ENCODE measurements at regions not wholly inside any gene's neighbourhood (a gene's known extent, or its start where the extent isn't known, plus 50 kb on each side); places are given as distances from the start of the nearest gene placed in this dataset.

DNA sequence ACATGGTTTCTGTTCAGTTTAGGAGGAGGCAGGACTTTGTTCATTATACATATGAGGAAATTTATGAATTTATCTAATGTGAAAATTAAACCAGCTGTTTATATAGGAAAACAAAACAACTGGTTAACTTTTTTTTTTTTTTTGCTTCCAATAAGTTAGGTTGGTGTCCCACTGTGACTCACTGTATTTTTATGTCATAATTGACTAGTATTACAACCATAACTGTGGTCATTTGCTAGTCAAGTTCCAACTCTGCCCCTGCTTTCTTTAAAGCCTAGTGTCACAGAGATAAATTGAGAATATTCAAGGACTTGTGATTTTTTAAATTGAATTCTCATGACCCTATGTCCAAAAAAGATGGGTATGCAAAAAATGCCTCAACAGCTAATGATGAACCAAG lies 227.7 kb downstream of the BCAT1 start:
- no peak for DNase-seq

DNA sequence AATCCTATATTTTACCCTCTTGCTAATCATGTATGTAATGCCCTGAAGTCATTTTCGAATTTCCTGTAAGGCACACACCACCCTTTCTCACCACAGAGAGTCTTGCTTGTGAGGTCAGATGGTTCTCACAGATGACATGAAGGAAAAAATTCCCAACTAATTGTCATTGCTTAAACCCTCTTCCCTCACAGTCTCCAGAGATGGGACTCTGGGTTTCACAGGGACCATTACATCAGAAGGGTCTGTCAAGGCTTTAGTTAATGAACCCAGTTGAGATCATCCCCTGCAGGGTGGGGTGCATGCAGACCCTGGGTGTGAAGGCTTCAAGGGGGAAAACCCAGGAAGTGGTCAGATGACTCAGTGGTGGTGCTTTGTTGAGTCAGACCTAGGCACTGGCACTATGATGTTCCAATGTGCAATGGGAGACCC lies 229.6 kb downstream of the BCAT1 start:
- no peak for DNase-seq

DNA sequence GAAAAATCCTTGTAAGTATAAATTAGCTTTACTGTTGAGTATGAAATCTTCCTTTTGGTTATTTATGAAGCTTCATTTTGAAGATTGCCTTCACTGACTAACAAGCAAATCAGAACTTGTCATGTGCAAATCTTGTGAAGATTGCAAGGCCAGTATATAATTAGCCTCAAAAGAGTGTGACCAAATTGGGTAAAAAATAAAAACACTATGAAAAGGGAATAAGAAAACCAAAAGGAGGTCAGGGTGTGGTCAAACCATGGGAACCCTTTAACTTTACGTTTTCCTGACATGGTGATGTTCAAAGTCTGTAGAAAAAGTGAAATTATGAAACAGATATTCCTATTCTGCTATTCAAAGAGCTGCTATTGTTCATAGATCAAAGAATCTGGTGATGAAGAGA lies 230.3 kb downstream of the BCAT1 start:
- DNase-seq = no peak

DNA sequence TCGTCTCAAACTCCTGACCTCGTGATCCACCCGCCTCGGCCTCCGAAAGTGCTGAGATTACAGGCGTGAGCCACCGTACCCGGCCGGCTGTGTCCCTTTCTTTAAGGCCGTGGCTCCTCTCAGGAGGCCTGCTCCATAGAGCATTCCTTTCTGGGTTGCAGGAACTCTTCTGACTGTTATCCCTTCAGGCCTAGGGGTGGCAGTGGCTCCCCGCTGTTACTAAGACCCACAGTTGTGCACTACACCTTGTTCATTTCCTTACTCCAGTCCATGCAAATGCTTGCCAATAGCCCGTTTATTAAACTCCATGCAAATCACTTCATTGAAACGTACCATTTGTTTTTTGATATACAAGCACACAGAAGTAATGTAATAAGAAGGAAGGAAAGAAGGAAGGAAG lies 234.7 kb downstream of the BCAT1 start:
- no peak for DNase-seq

DNA sequence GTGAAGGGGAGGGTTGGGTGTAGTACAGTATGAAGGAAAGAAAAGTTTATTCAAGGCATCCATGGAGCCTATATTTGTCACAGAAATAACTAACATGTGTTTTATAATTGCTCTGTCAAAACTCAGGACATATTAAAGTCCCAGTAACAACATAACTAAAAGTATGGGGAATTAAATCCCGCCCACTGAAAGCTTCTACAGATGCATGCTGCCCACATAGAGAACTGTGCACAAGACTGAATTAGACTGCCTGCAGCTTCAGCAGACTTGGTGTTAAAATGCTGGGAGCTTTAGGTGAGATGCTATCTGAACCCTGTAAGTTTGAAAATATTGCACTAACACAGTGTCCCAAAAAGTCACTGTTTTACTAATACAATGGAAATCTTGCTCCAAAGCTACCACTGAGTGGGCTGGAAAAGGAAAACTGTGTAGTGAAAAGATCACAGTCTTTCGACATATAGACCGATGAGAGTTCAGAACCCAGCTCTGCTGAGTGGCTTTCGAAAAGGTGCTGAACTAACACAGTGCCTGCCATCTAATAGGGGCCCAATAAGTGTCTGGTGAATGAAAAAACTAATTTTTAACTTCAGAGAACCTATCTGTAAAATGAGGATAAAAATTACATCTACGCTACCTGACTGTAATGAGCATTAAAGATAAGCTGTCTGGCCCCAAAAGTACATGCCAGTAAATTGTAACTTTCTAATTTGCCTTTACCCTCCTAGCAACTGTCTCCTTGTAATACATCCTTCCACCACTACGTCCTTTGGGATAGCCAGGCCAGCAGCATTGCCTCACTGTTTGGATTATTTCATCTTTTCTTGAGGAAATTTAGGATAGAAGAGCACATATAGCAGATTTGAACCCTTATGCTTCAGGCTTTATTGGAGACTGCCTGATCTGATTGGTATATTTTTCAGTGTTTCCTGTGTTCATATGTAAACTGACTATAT lies 237.6 kb downstream of the BCAT1 start:
- no peak for DNase-seq

DNA sequence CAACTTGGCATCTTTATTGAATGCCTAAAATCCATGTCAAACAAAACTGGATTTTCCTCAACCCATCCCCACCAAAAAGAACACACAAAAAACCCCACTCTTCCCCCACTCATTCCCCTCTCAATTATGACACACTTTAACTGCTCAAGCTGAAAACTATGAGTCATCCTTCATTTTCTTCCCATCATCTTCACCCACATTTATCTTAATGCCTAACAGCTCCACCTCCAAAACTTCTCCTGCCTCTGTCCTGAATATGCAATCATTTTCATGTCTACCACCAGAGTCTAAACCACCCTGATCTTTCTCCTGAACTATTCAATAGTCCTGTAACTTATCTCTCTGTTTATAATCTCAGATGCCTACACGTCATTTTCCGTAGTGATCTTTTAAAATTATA lies 239.7 kb downstream of the BCAT1 start:
- DNase-seq = no peak

DNA sequence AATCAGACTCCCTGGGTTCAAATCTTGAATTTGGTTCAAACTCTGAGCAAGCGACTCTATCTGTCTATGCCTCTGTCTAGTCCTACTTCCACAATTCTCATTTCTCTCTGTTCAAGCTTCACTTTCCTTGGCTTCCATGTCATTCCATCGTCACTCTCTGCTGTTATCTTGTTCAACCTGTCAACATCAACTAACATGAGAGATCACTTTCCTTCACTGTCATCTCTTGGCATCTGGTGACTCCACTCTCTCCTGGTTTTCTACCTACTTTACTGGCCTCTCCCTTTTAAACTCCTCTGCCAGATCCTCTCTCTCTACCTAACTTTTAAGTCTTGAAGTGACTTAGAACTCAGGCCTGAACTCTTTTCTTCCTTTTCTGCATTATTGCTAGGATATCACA lies 240.2 kb downstream of the BCAT1 start:
- DNase-seq = no peak

DNA sequence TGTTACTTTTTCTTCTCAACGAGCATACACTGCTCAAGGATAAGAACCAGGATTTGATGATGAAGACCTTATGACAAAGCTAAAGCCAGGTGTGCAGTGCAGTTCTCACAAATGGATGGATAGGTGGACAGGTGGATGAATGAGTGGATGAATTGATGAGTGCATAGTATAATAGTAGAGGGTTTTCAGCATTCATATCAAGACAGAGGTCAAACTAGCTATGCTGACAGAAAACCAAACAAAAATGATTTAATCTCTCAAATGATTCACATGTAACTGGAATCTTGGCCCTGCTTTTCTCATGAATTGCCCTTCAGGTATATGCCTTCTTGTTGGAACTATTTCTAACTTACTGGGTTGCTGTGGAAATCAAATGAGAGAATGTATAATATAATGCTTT lies 240.9 kb downstream of the BCAT1 start:
- no peak for DNase-seq

DNA sequence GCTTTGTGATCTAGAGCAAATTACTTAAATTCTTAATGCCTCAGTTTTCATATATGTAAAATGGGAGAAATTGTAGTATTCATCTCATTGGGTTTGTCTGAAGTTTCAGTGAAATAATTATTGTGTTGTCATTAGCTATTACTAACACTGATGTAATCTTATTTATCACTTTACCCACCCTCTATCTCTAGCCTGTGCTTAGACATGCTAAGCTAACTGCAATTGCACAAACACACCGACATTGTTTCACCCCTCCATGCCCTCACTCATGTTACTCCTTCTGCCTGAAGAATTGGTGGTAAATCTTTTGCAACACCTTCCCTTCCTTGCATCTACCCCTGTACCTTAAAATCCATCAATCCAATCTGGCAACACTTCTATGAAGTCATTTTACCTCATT lies 241.6 kb downstream of the BCAT1 start:
- no peak for DNase-seq

DNA sequence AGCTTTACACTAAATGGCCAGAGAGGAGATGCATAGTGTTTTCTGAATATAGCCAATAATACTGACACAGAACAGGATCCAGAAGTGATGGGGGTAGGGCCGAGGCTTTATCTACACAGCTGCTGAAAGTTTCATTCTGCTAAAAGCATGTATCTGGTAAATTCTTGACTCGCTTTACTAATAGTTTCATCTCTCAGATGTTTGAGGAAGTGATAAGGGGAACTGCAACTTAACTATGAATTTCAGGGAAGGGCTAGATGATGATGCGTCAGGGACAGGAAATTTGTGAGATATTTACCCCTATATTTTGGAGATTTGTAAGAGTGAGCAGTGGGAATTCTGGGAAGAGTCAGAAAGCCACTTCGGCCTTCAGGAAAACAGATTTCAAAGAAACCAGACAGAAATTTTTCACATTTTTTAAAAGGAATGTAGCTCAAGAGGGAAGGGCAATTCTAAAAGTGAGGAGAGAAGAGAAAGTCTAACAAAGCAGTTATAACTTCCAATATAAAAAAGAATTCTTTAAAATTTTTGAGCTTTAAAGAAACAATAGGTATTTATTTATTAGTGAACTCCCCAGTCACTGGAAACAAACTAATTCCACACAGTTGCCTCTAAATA lies 243.1 kb downstream of the BCAT1 start:
- no peak for DNase-seq

DNA sequence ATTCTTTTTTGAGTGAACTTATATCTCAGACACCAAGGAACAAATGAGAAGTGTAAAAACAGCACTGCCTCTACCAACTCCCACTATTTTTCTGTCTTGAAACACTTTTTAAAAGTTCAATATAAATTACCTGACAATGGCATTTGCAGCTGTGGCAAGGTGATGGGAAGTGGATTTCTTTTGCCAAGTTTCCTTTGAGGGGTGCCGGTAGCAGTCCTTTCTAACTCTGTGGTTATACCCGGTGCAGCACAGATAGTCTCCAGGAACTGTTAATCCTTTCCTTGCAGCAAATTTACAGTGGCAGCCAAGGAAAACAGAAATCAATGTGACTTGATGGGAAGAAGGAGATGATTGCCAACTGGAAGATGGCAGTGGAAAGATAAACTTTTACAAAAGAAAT lies 243.7 kb downstream of the BCAT1 start:
- no peak for DNase-seq

DNA sequence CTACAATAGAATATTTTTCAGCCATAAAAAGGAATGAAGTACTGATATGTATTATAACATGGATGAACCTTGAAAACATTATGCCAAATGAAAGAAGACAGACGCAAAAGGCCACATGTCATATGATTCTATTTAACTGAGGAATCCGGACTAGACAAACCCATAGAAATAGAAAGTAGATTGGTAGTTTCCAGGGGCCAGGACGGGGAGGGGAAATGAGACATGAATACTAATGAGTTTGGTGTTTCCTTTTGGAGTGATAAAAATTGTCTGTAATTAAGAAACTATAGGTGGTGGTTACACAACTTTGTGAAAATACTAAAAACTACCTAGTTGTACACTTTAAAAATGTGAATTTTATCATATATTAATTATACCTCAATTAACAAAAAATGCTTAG lies 247.6 kb downstream of the BCAT1 start:
- DNase-seq = no peak

DNA sequence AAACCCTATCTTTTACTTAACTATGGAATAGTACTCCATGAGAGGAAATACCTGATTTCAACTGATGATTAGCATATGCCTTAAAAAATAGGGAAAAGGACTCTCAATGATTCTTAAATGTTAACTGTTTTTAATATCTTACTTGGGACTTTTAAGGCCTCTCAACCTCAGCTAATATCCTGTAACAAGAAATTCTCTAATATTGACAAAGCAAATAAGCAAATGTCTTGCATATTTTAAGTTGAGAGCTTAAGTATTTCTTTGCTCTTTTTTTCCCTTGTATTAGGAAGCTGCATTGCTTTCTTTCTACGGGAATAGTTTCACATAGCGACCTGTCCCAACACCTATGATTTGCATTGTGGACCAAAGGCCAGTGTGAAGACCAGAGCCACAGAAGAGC lies 249.9 kb downstream of the BCAT1 start:
- DNase-seq = no peak

DNA sequence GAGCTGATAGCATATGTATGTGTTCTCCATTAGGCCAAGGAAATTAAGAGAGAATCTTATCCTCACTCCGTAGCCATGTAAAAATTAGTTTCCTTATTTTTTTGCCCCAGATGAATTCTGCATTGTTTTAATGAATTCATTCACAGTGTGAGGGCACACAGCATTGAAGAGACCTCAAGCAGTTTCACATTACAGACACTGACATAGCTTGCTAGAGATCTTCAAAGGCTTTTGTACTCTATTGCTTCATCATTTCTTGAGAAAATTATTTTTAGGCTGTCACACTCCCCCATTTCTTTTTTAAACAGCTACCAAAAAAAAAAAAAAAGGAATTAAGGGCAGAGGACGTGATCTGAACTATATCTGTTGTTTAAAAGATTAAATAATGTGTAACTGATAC lies 251.1 kb downstream of the BCAT1 start:
- DNase-seq = no peak

DNA sequence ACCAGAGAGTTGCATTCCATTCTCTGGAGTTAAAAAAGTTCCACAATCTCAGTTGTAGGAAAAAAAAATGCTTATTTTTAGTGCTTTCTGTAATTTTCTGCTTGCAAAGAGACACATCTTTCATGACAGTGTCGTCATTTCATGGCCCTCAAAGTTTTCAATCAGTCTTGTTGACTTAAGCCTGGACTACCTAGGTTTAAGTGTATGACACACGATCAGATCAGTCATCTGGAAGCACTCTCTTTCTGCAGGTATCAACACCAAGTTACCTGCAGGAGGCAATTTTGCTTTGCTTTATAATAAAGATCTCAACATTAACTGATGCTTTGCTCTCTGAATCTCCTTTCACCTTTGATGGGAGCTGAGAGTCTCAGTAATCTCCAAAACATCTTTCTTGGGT lies 251.6 kb downstream of the BCAT1 start:
- no peak for DNase-seq

DNA sequence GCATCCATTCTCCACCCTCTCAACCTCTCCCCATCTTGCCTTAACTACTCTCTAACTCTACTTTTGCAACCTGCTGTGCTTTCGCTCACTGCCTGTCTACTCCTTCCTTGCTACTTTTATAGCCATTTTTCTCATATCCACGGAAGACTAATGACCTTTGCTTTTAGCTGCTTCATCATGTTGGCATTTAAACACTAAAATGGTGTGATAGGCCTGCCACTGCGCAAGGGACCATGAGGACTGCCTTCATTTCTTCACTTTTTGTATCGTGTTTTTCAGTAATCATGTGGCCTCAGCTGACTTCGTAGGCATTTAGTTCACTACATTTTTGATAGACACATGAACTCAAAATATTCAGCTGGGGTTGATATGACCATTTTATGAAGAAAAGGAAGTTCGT lies 252.1 kb downstream of the BCAT1 start:
- no peak for DNase-seq

DNA sequence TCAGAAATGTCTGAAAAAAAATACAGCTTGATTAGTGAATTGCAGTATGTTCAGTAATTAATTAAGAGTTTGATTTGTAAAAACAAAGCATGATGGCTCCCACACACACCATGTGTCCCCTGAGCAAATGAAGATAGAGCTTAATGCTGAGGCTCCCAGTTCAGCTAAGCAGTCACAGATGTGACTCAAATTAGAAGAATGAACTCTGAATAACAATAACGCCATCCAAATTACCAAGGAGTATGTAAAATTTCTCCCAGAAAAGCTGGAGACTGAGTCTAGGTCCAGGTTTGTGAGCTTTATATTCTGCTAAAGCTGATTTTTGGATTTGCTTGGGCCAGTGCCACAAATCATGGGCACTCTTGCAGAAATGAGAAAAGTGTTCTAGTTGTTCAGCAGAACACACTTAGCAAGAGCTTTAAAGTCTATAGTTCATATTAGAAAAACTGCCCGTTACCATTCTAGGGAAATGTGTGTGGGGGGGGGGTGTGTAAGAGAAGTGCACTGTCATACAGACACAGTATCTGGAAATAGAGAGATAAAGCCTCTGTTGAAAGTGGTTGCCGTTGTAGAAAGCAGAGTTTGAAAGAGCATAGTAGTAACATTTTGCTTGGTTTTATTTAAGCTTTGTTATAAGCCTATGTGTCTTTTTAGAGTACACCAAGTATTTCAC lies 253.1 kb downstream of the BCAT1 start:
- no peak for DNase-seq

DNA sequence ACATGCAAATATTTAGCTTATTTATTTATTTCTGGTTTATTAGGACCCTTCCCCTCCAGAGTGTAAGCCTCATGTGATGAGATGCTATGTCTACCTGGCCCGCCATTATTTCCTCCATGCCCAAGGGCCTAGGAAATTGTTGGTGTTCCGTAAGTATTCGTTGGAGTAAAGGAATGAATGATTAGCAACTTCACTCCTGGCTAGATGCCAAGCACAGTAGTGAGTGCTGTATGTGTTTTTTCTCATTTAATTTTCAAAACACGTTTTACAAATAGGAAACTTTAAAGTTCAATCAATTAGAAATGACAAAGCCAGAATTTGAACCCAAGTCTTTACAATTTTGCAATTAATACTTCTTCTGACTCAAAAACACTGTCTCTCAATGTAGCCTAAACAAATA lies 253.8 kb downstream of the BCAT1 start:
- DNase-seq = no peak

DNA sequence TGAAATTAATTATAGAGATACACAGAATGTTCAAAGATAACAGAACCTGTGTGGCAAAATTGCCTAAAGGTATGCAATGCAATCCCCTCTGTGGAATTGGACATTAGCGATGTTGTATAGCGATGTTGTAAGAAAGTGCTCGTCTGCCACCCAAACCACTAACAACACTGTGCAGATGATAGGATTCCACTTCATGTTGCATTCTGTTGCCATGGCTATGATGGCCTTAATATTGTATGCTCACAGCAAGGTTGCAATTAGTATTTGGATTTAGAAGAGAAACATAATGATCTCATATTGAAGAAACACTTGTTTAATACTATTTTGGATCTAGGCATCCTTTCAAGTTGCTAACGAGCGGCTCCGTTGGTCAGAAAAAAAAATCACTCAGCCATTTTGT lies 260.3 kb downstream of the BCAT1 start:
- DNase-seq = no peak

DNA sequence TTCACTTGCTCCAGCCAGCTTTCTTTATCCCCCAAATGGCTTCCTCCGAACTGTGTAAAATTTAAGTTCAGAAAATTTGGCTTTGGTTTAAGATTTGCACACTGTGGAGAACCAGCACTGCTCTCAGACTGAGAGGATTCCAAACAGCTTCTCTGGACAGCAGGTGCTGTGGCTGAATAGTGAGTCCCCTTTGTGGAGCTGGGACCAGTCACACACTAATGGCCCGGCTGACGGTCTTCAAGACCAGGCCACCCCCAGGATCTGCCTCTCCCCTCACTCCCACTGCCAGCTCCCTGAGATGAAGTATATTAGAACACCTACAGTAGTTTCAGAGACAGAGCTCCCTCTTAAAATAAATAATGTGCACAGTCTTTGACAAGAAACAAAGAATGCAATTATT lies 267.3 kb downstream of the BCAT1 start:
- no peak for DNase-seq

DNA sequence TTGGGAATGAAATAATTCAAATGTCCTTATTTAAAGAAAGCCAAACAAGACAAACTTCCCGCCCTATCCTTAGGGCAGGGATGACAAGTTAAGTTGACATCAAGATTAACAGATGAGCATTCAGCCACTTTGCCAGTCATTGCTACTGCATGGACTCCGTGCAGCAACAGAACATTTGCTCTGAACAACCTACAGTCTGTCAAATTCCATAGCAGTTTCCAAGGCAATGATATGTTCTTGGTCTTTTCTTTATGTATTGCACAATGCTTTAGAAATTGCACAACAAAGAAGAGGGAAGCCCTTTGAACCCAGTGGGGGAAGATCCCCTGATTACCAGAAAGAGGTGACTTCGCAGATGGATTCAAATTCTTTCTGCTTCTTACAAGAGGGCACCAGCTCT lies 269.8 kb downstream of the BCAT1 start:
- DNase-seq = no peak

DNA sequence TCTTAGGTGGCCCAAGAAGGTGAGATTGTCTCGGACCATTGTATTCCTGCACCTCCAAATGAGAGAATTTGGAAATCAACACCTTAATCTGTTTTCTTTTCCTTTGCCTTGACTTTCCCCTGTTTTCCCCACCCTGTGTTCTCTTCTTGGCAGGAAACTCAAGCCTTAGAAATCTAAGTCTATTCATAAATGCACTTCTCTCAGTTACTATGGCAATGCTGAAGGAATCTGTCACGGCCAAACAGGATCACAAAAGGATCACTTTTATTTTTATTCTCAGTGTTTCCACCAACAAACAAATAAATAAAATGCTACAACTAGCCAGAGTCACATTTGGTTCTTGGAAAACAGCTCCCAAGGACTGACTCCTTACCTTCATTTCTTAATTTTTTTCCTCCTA lies 270.5 kb downstream of the BCAT1 start:
- DNase-seq = no peak

DNA sequence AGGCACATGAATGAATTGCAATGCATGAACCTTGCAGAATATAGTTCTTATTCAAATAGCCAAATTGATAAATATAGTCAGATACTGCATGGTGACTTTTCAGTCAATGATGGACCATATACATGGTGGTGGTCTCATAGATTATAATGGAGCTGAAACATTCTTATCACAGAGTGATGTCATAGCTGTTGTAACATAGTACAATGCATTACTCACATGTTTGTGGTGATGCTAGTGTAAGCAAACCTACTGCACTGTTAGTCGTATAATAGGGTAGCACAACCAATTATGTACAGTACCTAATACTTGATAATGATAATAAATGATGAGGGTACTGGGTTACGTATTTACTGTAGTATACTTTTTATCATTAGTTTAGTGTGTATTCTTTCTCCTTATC lies 280.3 kb downstream of the BCAT1 start:
- DNase-seq = no peak
